Type B pancreatic cell (in vitro differentiated cells): ENCODE measurements at regions not wholly inside any gene's neighbourhood (a gene's known extent, or its start where the extent isn't known, plus 50 kb on each side); places are given as distances from the start of the nearest gene placed in this dataset.
A peak's percentile ranks its signal among the peaks of the same experiment; 100 is the strongest.

Experiments used
- DNase-seq: peaks from one replicate; pipeline ENCODE4 v3.0.0; 2021; ENCODE audit warnings: mixed read lengths; ENCODE audit not compliant: unreplicated experiment; ENCODE audit errors: extremely low spot score
- H3K27ac Mint-ChIP-seq: 2 replicates; pipeline ENCODE4 v1.8.0; 2021; ENCODE audit warnings: mild to moderate bottlenecking, mixed read lengths
- H3K27me3 Mint-ChIP-seq: 2 replicates; pipeline ENCODE4 v1.8.0; 2021; ENCODE audit warnings: mixed read lengths
- H3K36me3 Mint-ChIP-seq: 2 replicates; pipeline ENCODE4 v1.8.0; 2021; ENCODE audit warnings: mixed read lengths
- H3K4me1 Mint-ChIP-seq: one replicate; pipeline ENCODE4 v1.8.0; 2021; ENCODE audit warnings: mixed read lengths; ENCODE audit not compliant: unreplicated experiment
- H3K4me3 Mint-ChIP-seq: 2 replicates; pipeline ENCODE4 v1.8.0; 2021; ENCODE audit warnings: mild to moderate bottlenecking, mixed read lengths
- H3K9me3 Mint-ChIP-seq: 2 replicates; pipeline ENCODE4 v1.8.0; 2021; ENCODE audit warnings: mixed read lengths
- CTCF ChIP-seq: fragments of 200-600 bp; sonication (generic); conservative IDR thresholded peaks from 2 replicates; pipeline ENCODE4 v1.5.0; 2021; ENCODE audit warnings: antibody characterized with exemption, mild to moderate bottlenecking

GRCh38 chr3:56899078-56899477 is 97.3 kb upstream of the ARHGEF3 start:
- H3K4me1 Mint-ChIP-seq = peaks cover 14% of the 10 kb centered on the region
- no peaks in the 10 kb centered on the region for H3K36me3 Mint-ChIP-seq
- no peaks in the 10 kb centered on the region for H3K9me3 Mint-ChIP-seq
- no peaks in the 10 kb centered on the region for H3K27me3 Mint-ChIP-seq
- TF ChIP-seq CTCF = no peak
- H3K27ac Mint-ChIP-seq = no peak overlapping the region
- no peak for DNase-seq
- no peak overlapping the region for H3K4me3 Mint-ChIP-seq

- TF ChIP-seq CTCF = no peak
- DNase-seq = no peak
- no peak overlapping the region for H3K4me3 Mint-ChIP-seq
- H3K9me3 Mint-ChIP-seq = no peaks in the 10 kb centered on the region
- peaks cover 9% of the 10 kb centered on the region for H3K4me1 Mint-ChIP-seq
- no peaks in the 10 kb centered on the region for H3K27me3 Mint-ChIP-seq
- H3K36me3 Mint-ChIP-seq = no peaks in the 10 kb centered on the region
- H3K27ac Mint-ChIP-seq = no peak overlapping the region
Observed at GRCh38 chr3:56896357-56896756, 94.6 kb upstream of the ARHGEF3 start.

- no peak for TF ChIP-seq CTCF
- no peaks in the 10 kb centered on the region for H3K9me3 Mint-ChIP-seq
- H3K4me3 Mint-ChIP-seq = no peak overlapping the region
- no peak for DNase-seq
- H3K4me1 Mint-ChIP-seq = peaks cover 19% of the 10 kb centered on the region
- H3K36me3 Mint-ChIP-seq = no peaks in the 10 kb centered on the region
- H3K27me3 Mint-ChIP-seq = no peaks in the 10 kb centered on the region
- H3K27ac Mint-ChIP-seq = no peak overlapping the region
Observed at GRCh38 chr3:56894881-56895431, 93.2 kb upstream of the ARHGEF3 start.

GRCh38 chr3:56890448-56891091 is 88.8 kb upstream of the ARHGEF3 start:
- H3K9me3 Mint-ChIP-seq = no peaks in the 10 kb centered on the region
- H3K27ac Mint-ChIP-seq = no peak overlapping the region
- no peaks in the 10 kb centered on the region for H3K36me3 Mint-ChIP-seq
- peak overlapping the region; percentile 7 for H3K4me3 Mint-ChIP-seq
- TF ChIP-seq CTCF = no peak
- DNase-seq = no peak
- H3K27me3 Mint-ChIP-seq = no peaks in the 10 kb centered on the region
- H3K4me1 Mint-ChIP-seq = peaks cover 37% of the 10 kb centered on the region

GRCh38 chr3:56889131-56889530 is 87.4 kb upstream of the ARHGEF3 start:
- Mint-ChIP-seq H3K27me3 (no peaks in the 10 kb centered on the region), H3K9me3 (no peaks in the 10 kb centered on the region), H3K4me3 (no peak overlapping the region), H3K4me1 (peaks cover 36% of the 10 kb centered on the region), H3K27ac (no peak overlapping the region), H3K36me3 (no peaks in the 10 kb centered on the region)
- TF ChIP-seq CTCF = no peak
- no peak for DNase-seq
